Type B pancreatic cell (in vitro differentiated cells): ENCODE measurements at regions not wholly inside any gene's neighbourhood (a gene's known extent, or its start where the extent isn't known, plus 50 kb on each side); places are given as distances from the start of the nearest gene placed in this dataset.

Experiments used
- DNase-seq: peaks from one replicate; pipeline ENCODE4 v3.0.0; 2021; ENCODE audit warnings: mixed read lengths; ENCODE audit not compliant: unreplicated experiment; ENCODE audit errors: extremely low spot score
- H3K27ac Mint-ChIP-seq: 2 replicates; pipeline ENCODE4 v1.8.0; 2021; ENCODE audit warnings: mild to moderate bottlenecking, mixed read lengths
- H3K27me3 Mint-ChIP-seq: 2 replicates; pipeline ENCODE4 v1.8.0; 2021; ENCODE audit warnings: mixed read lengths
- H3K36me3 Mint-ChIP-seq: 2 replicates; pipeline ENCODE4 v1.8.0; 2021; ENCODE audit warnings: mixed read lengths
- H3K4me1 Mint-ChIP-seq: one replicate; pipeline ENCODE4 v1.8.0; 2021; ENCODE audit warnings: mixed read lengths; ENCODE audit not compliant: unreplicated experiment
- H3K4me3 Mint-ChIP-seq: 2 replicates; pipeline ENCODE4 v1.8.0; 2021; ENCODE audit warnings: mild to moderate bottlenecking, mixed read lengths
- H3K9me3 Mint-ChIP-seq: 2 replicates; pipeline ENCODE4 v1.8.0; 2021; ENCODE audit warnings: mixed read lengths
- CTCF ChIP-seq: fragments of 200-600 bp; sonication (generic); conservative IDR thresholded peaks from 2 replicates; pipeline ENCODE4 v1.5.0; 2021; ENCODE audit warnings: antibody characterized with exemption, mild to moderate bottlenecking

- Mint-ChIP-seq H3K9me3 (no peaks in the 10 kb centered on the region), H3K27me3 (peaks cover 43% of the 10 kb centered on the region), H3K4me3 (no peak overlapping the region), H3K4me1 (peaks cover 23% of the 10 kb centered on the region), H3K27ac (no peak overlapping the region), H3K36me3 (no peaks in the 10 kb centered on the region)
- TF ChIP-seq CTCF, result no peak
- DNase-seq, result no peak
Observed at GRCh38 chr6:145209272-145209671, 526.0 kb downstream of the EPM2A start.

- H3K36me3 Mint-ChIP-seq, result no peaks in the 10 kb centered on the region
- H3K27me3 Mint-ChIP-seq, result peaks cover 18% of the 10 kb centered on the region
- H3K9me3 Mint-ChIP-seq, result no peaks in the 10 kb centered on the region
- TF ChIP-seq CTCF, result no peak
- peaks cover 10% of the 10 kb centered on the region for H3K4me1 Mint-ChIP-seq
- no peak overlapping the region for H3K27ac Mint-ChIP-seq
- DNase-seq, result no peak
- H3K4me3 Mint-ChIP-seq, result no peak overlapping the region
Observed at GRCh38 chr6:145212813-145213212, 522.5 kb downstream of the EPM2A start.

GRCh38 chr6:145213614-145214013 is 521.7 kb downstream of the EPM2A start:
- peaks cover 17% of the 10 kb centered on the region for H3K27me3 Mint-ChIP-seq

GRCh38 chr6:145214570-145214969 is 520.8 kb downstream of the EPM2A start:
- H3K4me1 Mint-ChIP-seq, result peaks cover 10% of the 10 kb centered on the region
- no peaks in the 10 kb centered on the region for H3K9me3 Mint-ChIP-seq
- peaks cover 12% of the 10 kb centered on the region for H3K27me3 Mint-ChIP-seq
- H3K36me3 Mint-ChIP-seq, result no peaks in the 10 kb centered on the region
- TF ChIP-seq CTCF, result peak; percentile 87
- DNase-seq, result no peak
- H3K4me3 Mint-ChIP-seq, result no peak overlapping the region
- H3K27ac Mint-ChIP-seq, result no peak overlapping the region

More at GRCh38 chr6:145213614-145214013, 521.7 kb downstream of the EPM2A start:
- no peak overlapping the region for H3K27ac Mint-ChIP-seq
- DNase-seq, result no peak
- TF ChIP-seq CTCF, result no peak
- H3K9me3 Mint-ChIP-seq, result no peaks in the 10 kb centered on the region
- no peak overlapping the region for H3K4me3 Mint-ChIP-seq
- no peaks in the 10 kb centered on the region for H3K36me3 Mint-ChIP-seq
- peaks cover 10% of the 10 kb centered on the region for H3K4me1 Mint-ChIP-seq

GRCh38 chr6:145224450-145224849 is 510.9 kb downstream of the EPM2A start:
- Mint-ChIP-seq H3K4me1 (no peaks in the 10 kb centered on the region), H3K9me3 (no peaks in the 10 kb centered on the region), H3K27me3 (peaks cover 3% of the 10 kb centered on the region), H3K27ac (no peak overlapping the region), H3K4me3 (no peak overlapping the region), H3K36me3 (no peaks in the 10 kb centered on the region)
- DNase-seq, result no peak
- no peak for TF ChIP-seq CTCF

- Mint-ChIP-seq H3K36me3 (no peaks in the 10 kb centered on the region), H3K9me3 (no peaks in the 10 kb centered on the region), H3K4me1 (no peaks in the 10 kb centered on the region), H3K27me3 (peaks cover 3% of the 10 kb centered on the region), H3K27ac (no peak overlapping the region), H3K4me3 (no peak overlapping the region)
- no peak for TF ChIP-seq CTCF
- DNase-seq, result no peak
Observed at GRCh38 chr6:145225500-145225899, 509.8 kb downstream of the EPM2A start.
